ENCODE measurements at regions not wholly inside any gene's neighbourhood (a gene's known extent, or its start where the extent isn't known, plus 50 kb on each side); places are given as distances from the start of the nearest gene placed in this dataset.

DNA sequence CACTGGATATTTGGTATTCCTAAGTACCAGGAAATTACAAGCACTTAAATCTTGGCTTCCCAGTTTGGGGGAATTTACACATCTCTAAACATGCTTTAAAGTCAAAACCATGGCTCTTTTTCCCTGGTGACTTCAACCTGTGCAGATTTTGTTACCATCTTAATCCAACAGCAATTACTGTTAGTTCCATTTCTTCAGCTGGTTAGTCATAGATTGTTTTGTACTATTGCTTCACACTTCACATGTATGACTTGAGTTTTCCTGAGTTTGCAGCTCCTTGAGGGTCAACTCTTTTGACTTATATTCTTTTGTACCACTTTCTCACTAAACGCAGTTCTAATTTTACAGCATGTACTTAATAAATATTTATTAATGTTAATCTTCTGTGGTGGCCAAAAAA lies 203.4 kb upstream of the RND3 start:
- no peaks in the 10 kb centered on the region for H3K27me3 ChIP-seq (ENCODE audit: control insufficient read depth in 1 of 2, insufficient read depth in 2 of 2, low read length in 2 of 2)
- no peak overlapping the region for H3K27ac ChIP-seq (ENCODE audit: low read depth, low read length)
- H3K9ac ChIP-seq (ENCODE audit: low read length): no peak overlapping the region
- H3K4me3 ChIP-seq (ENCODE audit: low read depth in 1 of 2, low read length in 2 of 2): no peak overlapping the region
- H3K36me3 ChIP-seq (ENCODE audit: insufficient read depth, low read length): no peaks in the 10 kb centered on the region
- no peaks in the 10 kb centered on the region for H3K9me3 ChIP-seq (ENCODE audit: low read length)
- H3K4me1 ChIP-seq (ENCODE audit: insufficient read depth, low read length): no peaks in the 10 kb centered on the region

DNA sequence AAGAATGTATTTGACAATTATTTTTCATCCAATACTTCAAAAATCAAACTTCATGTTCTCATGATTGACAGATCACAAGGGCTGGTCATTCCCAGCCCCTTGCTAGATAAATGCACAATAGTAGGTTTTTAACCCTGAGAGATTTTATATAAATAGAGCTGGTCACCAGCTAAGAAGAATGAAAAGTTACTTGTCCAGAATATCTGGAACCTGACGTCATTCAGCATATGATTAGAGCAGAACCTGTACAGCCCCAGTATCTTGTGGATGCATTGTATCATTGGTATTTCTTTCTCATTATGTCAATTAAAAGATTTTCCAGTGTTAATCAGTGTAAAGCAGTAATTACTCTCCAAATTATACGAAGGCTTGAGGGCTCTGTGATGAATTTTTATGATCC lies 202.8 kb upstream of the RND3 start:
- Histone ChIP-seq H3K9me3 (ENCODE audit: low read length) (no peaks in the 10 kb centered on the region), H3K27me3 (ENCODE audit: control insufficient read depth in 1 of 2, insufficient read depth in 2 of 2, low read length in 2 of 2) (no peaks in the 10 kb centered on the region), H3K4me1 (ENCODE audit: insufficient read depth, low read length) (no peaks in the 10 kb centered on the region), H3K27ac (ENCODE audit: low read depth, low read length) (no peak overlapping the region), H3K9ac (ENCODE audit: low read length) (no peak overlapping the region), H3K4me3 (ENCODE audit: low read depth in 1 of 2, low read length in 2 of 2) (no peak overlapping the region), H3K36me3 (ENCODE audit: insufficient read depth, low read length) (no peaks in the 10 kb centered on the region)

DNA sequence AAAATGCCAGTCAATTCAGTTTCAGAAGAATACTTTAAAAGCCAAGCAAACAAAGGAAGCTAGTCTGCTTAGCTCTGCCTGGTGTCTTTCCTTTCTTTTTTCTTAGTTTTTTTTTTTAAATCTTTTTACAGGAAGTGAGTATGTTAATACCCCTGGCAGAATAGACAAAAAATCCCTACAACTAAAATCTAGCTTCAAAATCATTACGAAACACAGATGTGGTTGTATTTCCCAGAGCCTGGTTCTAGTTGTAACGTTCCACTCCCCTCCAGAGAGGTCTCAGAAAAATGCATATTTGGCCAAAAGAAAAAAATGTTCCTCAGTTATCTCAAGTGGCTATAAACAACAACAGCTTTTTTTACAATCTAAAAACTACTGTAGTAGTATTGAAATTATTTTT lies 202.1 kb upstream of the RND3 start:
- Histone ChIP-seq H3K4me3 (ENCODE audit: low read depth in 1 of 2, low read length in 2 of 2) (no peak overlapping the region), H3K9ac (ENCODE audit: low read length) (no peak overlapping the region), H3K36me3 (ENCODE audit: insufficient read depth, low read length) (no peaks in the 10 kb centered on the region), H3K4me1 (ENCODE audit: insufficient read depth, low read length) (no peaks in the 10 kb centered on the region), H3K9me3 (ENCODE audit: low read length) (no peaks in the 10 kb centered on the region), H3K27me3 (ENCODE audit: control insufficient read depth in 1 of 2, insufficient read depth in 2 of 2, low read length in 2 of 2) (no peaks in the 10 kb centered on the region), H3K27ac (ENCODE audit: low read depth, low read length) (no peak overlapping the region)

DNA sequence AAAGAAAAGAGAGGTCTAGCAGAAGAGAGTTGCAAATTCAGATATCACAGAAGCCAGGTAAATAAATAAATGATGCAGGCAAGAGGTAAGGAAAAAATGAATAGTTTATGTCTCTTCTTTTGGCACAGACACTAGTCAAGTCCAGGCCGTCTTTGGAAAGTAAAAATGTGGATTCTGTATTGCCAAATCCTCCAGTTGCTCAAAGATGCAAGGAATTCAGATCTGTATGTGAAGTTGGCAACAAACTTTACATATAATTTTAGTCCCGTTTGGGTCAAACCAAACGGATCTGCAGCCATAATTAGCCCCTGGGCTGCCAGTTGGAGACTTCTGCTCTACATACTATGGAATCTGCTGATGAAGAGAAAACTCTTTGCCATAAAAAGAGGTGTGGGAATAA lies 200.5 kb upstream of the RND3 start:
- no peaks in the 10 kb centered on the region for H3K9me3 ChIP-seq (ENCODE audit: low read length)
- no peaks in the 10 kb centered on the region for H3K36me3 ChIP-seq (ENCODE audit: insufficient read depth, low read length)
- no peaks in the 10 kb centered on the region for H3K4me1 ChIP-seq (ENCODE audit: insufficient read depth, low read length)
- no peak overlapping the region for H3K4me3 ChIP-seq (ENCODE audit: low read depth in 1 of 2, low read length in 2 of 2)
- no peak overlapping the region for H3K27ac ChIP-seq (ENCODE audit: low read depth, low read length)
- H3K27me3 ChIP-seq (ENCODE audit: control insufficient read depth in 1 of 2, insufficient read depth in 2 of 2, low read length in 2 of 2): no peaks in the 10 kb centered on the region
- H3K9ac ChIP-seq (ENCODE audit: low read length): no peak overlapping the region

DNA sequence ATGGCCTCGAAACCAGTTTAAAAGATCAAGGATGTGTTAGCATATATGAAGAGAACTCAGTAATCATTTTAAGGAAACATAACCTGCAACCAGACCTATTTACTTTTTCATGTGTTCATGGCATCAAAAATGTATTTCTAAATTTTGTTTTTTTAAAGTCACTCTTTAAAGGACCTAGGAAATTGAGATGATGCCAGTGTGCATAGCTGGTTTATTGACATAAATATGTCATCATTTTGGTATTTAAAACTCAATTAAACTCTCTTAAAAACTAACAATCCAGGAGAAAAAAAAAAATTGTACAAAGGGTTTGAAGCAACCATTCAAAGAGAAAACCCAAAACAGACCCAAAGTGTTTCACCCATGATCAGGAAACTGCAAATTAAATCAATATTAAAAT lies 198.9 kb upstream of the RND3 start:
- Histone ChIP-seq H3K36me3 (ENCODE audit: insufficient read depth, low read length) (no peaks in the 10 kb centered on the region), H3K27me3 (ENCODE audit: control insufficient read depth in 1 of 2, insufficient read depth in 2 of 2, low read length in 2 of 2) (no peaks in the 10 kb centered on the region), H3K9ac (ENCODE audit: low read length) (no peak overlapping the region), H3K4me1 (ENCODE audit: insufficient read depth, low read length) (no peaks in the 10 kb centered on the region), H3K9me3 (ENCODE audit: low read length) (no peaks in the 10 kb centered on the region), H3K27ac (ENCODE audit: low read depth, low read length) (no peak overlapping the region), H3K4me3 (ENCODE audit: low read depth in 1 of 2, low read length in 2 of 2) (no peak overlapping the region)

DNA sequence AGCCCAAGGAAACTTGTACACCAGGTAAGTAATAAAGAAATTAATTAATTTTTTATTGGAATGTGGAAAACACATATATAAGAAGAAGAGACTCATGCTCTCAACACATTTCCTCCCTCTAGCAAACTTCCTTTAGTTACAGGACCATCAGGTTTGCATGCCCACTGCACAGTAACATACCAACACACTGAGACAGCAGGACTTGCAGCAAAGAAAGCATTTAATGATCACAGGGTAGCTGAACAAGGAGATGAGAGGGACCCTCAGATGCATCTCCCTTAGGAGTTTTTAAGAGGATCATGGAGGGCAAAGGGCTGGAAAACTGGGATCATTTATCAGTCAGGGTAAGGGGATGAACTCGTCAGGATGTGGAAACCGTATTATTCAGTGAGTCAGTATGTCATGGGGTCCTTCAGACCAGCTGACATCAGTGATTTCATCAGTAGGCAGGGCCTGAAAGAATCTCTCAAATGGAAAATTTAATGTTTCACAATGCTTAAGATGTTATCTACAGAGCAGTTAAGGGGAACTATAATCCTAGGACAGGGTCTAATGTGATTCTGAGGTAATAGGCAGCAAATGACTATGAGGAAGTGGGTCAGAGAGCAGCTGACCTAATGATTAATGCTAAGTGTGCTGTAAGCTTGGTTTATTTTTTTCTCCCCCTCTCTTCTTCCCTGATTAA lies 193.8 kb upstream of the RND3 start:
- Histone ChIP-seq H3K4me1 (ENCODE audit: insufficient read depth, low read length) (no peaks in the 10 kb centered on the region), H3K27ac (ENCODE audit: low read depth, low read length) (no peak overlapping the region), H3K27me3 (ENCODE audit: control insufficient read depth in 1 of 2, insufficient read depth in 2 of 2, low read length in 2 of 2) (no peaks in the 10 kb centered on the region), H3K9me3 (ENCODE audit: low read length) (no peaks in the 10 kb centered on the region), H3K9ac (ENCODE audit: low read length) (no peak overlapping the region), H3K4me3 (ENCODE audit: low read depth in 1 of 2, low read length in 2 of 2) (no peak overlapping the region), H3K36me3 (ENCODE audit: insufficient read depth, low read length) (no peaks in the 10 kb centered on the region)

DNA sequence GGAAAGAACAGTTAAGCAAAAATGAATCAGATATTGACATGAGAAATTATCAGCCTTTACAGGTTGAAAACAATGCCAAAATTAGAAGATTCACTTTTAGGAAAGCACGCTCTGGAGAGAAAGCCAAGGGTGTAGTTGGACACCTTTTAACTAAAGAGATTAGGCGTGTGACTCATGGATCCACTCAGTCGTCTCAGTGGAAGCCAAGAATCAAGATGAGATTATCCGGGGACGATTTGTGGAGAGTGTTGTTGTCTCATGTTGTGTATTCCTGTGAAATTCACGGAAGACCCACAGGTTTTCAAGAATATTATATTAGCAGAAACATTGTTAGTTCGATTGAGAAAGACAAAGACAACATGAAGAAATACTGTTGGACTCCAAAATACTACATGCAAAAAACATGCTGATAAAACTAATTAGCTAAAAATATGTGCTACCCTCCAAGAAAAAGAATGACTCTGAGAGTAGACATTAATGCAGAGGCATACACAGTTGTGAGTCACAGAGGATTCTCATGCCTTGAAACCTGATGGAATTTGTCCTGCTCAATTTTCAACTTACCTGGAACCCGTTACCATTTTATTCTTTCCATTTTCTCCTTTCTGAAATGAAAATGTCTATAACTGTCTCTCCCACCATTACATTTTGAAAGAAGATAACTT lies 192.1 kb upstream of the RND3 start:
- Histone ChIP-seq H3K9ac (ENCODE audit: low read length) (no peak overlapping the region), H3K27ac (ENCODE audit: low read depth, low read length) (no peak overlapping the region), H3K4me3 (ENCODE audit: low read depth in 1 of 2, low read length in 2 of 2) (no peak overlapping the region), H3K36me3 (ENCODE audit: insufficient read depth, low read length) (no peaks in the 10 kb centered on the region), H3K4me1 (ENCODE audit: insufficient read depth, low read length) (no peaks in the 10 kb centered on the region), H3K9me3 (ENCODE audit: low read length) (no peaks in the 10 kb centered on the region), H3K27me3 (ENCODE audit: control insufficient read depth in 1 of 2, insufficient read depth in 2 of 2, low read length in 2 of 2) (no peaks in the 10 kb centered on the region)

DNA sequence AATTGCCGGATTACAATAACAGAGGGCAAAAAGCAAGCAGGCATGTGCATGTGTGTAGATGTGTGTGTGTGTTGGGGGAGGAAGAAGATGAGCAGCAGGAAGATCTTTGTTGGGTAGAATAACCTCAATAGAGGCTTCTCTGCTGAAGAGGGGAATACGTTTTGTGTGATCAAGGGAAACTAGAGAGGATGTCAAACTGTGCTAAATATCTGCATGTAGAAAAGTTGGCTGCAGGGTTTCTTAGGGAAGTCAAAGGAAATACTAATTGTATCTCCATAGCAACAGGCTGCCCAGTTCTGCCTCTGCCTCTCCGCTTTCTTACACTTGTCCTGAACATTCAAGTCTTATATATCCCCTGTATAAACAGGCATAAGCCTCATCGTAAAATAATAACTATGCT lies 190.1 kb upstream of the RND3 start:
- no peak overlapping the region for H3K4me3 ChIP-seq (ENCODE audit: low read depth in 1 of 2, low read length in 2 of 2)
- H3K36me3 ChIP-seq (ENCODE audit: insufficient read depth, low read length): no peaks in the 10 kb centered on the region
- H3K9ac ChIP-seq (ENCODE audit: low read length): no peak overlapping the region
- H3K27ac ChIP-seq (ENCODE audit: low read depth, low read length): no peak overlapping the region
- no peaks in the 10 kb centered on the region for H3K27me3 ChIP-seq (ENCODE audit: control insufficient read depth in 1 of 2, insufficient read depth in 2 of 2, low read length in 2 of 2)
- no peaks in the 10 kb centered on the region for H3K9me3 ChIP-seq (ENCODE audit: low read length)
- no peaks in the 10 kb centered on the region for H3K4me1 ChIP-seq (ENCODE audit: insufficient read depth, low read length)

DNA sequence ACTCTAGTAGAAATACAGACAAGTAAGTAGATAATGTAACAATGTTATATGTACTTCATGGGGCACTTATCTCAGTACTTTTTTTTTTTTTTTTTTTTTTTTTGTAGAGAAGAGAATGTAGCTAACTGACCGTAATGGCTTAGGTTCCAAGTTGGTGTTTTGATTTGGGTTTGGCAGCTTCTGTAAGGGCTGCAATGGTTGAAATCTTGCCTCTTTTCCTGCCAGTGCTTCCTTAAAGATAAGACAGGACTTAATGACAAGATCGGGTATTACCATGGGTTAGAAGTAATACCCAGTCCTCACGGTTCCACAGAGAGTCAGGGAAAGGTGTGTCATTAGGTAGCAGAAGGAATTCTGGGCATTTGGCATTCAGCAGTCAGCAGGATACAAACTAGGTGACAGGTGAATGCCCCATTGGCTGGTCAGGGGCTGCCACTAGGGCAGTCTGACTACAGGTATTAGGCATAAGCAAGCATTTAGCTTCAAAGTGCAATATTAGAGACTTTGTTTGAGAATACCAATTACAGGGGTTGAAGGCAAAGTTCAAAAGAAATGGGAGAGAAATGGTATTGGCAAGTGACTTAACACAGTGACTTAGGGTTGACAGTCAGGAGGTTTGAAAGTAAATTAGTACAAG lies 189.4 kb upstream of the RND3 start:
- H3K27me3 ChIP-seq (ENCODE audit: control insufficient read depth in 1 of 2, insufficient read depth in 2 of 2, low read length in 2 of 2): no peaks in the 10 kb centered on the region
- H3K36me3 ChIP-seq (ENCODE audit: insufficient read depth, low read length): no peaks in the 10 kb centered on the region
- no peak overlapping the region for H3K4me3 ChIP-seq (ENCODE audit: low read depth in 1 of 2, low read length in 2 of 2)
- H3K4me1 ChIP-seq (ENCODE audit: insufficient read depth, low read length): no peaks in the 10 kb centered on the region
- H3K27ac ChIP-seq (ENCODE audit: low read depth, low read length): no peak overlapping the region
- H3K9me3 ChIP-seq (ENCODE audit: low read length): no peaks in the 10 kb centered on the region
- no peak overlapping the region for H3K9ac ChIP-seq (ENCODE audit: low read length)

DNA sequence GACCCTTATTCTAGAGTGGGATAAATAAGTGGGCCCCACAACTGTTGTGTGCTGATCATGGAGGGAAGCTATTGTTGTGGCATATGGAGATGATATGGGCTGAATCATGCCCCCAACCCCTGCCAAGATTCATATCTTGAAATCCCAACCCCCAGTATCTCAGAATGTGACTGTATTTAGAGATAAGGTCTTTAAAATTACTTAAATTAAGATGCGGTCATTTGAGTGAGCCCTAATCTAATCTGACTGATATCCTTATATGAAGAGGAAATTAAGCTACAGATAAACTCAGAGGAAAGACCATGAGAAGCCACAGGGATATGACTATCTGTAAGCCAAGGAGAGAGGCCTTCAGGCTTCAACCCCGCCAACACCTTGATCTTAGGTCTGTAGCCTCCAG lies 188.3 kb upstream of the RND3 start:
- H3K27ac ChIP-seq (ENCODE audit: low read depth, low read length): no peak overlapping the region
- H3K4me1 ChIP-seq (ENCODE audit: insufficient read depth, low read length): no peaks in the 10 kb centered on the region
- no peak overlapping the region for H3K9ac ChIP-seq (ENCODE audit: low read length)
- H3K36me3 ChIP-seq (ENCODE audit: insufficient read depth, low read length): no peaks in the 10 kb centered on the region
- H3K27me3 ChIP-seq (ENCODE audit: control insufficient read depth in 1 of 2, insufficient read depth in 2 of 2, low read length in 2 of 2): no peaks in the 10 kb centered on the region
- H3K9me3 ChIP-seq (ENCODE audit: low read length): no peaks in the 10 kb centered on the region
- no peak overlapping the region for H3K4me3 ChIP-seq (ENCODE audit: low read depth in 1 of 2, low read length in 2 of 2)

DNA sequence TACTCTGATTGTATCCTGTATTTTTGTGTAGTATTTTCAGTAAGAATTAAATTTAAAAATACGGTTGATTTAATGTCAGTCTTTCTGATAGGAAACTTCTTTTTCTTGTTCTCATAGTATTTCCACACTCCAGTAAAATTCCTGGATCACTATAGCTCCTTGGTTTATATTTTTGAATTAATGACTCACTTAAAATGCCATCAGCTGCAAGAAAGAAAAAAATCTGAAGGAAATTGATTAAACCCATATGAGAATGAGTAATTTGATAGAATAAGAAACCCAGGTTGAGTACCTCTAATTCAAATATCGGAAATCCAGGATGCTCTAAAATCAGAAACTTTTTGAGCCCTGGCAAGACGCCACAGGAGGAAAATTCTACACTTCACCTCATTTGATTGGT lies 186.8 kb upstream of the RND3 start:
- H3K27me3 ChIP-seq (ENCODE audit: control insufficient read depth in 1 of 2, insufficient read depth in 2 of 2, low read length in 2 of 2): no peaks in the 10 kb centered on the region
- H3K4me3 ChIP-seq (ENCODE audit: low read depth in 1 of 2, low read length in 2 of 2): no peak overlapping the region
- no peaks in the 10 kb centered on the region for H3K36me3 ChIP-seq (ENCODE audit: insufficient read depth, low read length)
- no peaks in the 10 kb centered on the region for H3K9me3 ChIP-seq (ENCODE audit: low read length)
- H3K4me1 ChIP-seq (ENCODE audit: insufficient read depth, low read length): no peaks in the 10 kb centered on the region
- H3K9ac ChIP-seq (ENCODE audit: low read length): no peak overlapping the region
- no peak overlapping the region for H3K27ac ChIP-seq (ENCODE audit: low read depth, low read length)

DNA sequence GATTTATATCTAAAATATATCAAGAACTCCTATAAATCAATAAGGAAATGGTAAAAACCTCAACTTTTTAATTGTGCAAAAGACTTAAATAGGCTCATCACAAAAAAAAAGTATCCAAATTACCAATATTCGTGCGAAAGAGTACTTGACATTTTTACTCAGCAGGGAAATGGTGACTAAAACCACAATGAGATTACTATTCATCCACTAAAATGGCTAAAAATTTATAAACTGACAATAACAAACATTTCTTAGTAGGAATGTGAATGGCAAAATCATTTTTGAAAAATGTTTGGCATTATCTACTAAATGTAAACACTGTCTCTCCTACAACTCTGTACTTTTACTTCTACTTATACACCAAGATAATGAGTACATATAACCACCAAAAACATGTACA lies 184.8 kb upstream of the RND3 start:
- Histone ChIP-seq H3K27me3 (ENCODE audit: control insufficient read depth in 1 of 2, insufficient read depth in 2 of 2, low read length in 2 of 2) (no peaks in the 10 kb centered on the region), H3K4me1 (ENCODE audit: insufficient read depth, low read length) (no peaks in the 10 kb centered on the region), H3K9ac (ENCODE audit: low read length) (no peak overlapping the region), H3K27ac (ENCODE audit: low read depth, low read length) (no peak overlapping the region), H3K9me3 (ENCODE audit: low read length) (no peaks in the 10 kb centered on the region), H3K4me3 (ENCODE audit: low read depth in 1 of 2, low read length in 2 of 2) (no peak overlapping the region), H3K36me3 (ENCODE audit: insufficient read depth, low read length) (no peaks in the 10 kb centered on the region)
